SK-N-MC (cell line): ENCODE measurements at regions not wholly inside any gene's neighbourhood (a gene's known extent, or its start where the extent isn't known, plus 50 kb on each side); places are given as distances from the start of the nearest gene placed in this dataset.

Experiments
- EZH2 ChIP-seq: fragments of 200-600 bp; sonication (generic); IDR thresholded peaks from one replicate; pipeline ENCODE4 v1.6.1; 2017; ENCODE audit warnings: antibody characterized with exemption
- POLR2AphosphoS5 ChIP-seq: IDR thresholded peaks from 2 replicates; pipeline ENCODE4 v1.6.1; 2012; ENCODE audit warnings: mild to moderate bottlenecking, low read depth, low read length, borderline replicate concordance

GRCh38 chr2:144920755-144921530 is 401.0 kb upstream of the ZEB2 start:
- TF ChIP-seq EZH2 (no peak), POLR2AphosphoS5 (no peak)
